ENCODE measurements at regions not wholly inside any gene's neighbourhood (a gene's known extent, or its start where the extent isn't known, plus 50 kb on each side); places are given as distances from the start of the nearest gene placed in this dataset.

DNA sequence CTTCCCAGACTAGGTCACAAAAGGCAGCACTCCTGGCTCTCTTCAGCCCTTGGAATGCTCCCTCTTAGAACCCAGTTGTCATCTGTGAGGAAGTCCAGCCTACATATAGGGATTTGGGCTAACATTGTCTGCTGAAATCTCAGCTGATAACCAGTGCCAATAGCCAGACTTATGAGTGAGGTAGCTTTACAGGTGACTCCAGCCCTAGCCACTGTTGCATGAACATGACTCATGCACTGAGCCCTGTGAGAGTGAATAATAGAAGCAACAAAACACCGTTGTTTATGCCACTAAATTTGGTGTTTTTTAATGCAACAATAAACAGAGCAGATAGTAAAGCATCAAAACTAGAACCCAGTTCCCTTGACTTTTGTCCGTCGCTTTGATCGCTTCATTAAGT is 433.2 kb downstream of the STIM2 start:
- Histone ChIP-seq H3K36me3 (ENCODE audit: control insufficient read depth, insufficient read depth, low read length) (no peaks in the 10 kb centered on the region), H3K27ac (ENCODE audit: low read depth, low read length) (no peak overlapping the region), H3K4me1 (ENCODE audit: control insufficient read depth, insufficient read depth, low read length) (no peaks in the 10 kb centered on the region), H3K9ac (ENCODE audit: low read length) (no peak overlapping the region), H3K27me3 (ENCODE audit: control insufficient read depth, insufficient read depth, low read length) (no peaks in the 10 kb centered on the region), H3K4me3 (ENCODE audit: low read length) (no peak overlapping the region)

DNA sequence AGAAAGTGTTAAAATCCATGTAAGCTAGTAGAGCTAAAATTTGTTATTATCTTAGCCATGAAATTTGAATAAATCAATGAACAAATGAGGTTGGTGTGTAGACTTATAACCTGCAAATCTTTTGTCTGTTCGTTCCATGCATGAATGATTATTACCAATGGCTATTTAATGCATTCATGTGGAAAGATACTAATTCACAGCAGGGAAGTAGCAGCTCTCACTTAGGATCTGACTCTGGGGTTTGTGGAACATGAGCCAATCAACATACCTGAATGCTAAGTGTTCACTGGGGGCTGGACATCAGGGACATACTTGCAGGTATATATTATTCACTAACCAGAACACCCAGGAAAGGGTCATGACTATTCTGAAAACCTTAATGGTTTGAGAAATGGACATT is 444.1 kb downstream of the STIM2 start:
- Histone ChIP-seq H3K9ac (ENCODE audit: low read length) (no peak overlapping the region), H3K4me1 (ENCODE audit: control insufficient read depth, insufficient read depth, low read length) (no peaks in the 10 kb centered on the region), H3K27ac (ENCODE audit: low read depth, low read length) (no peak overlapping the region), H3K36me3 (ENCODE audit: control insufficient read depth, insufficient read depth, low read length) (no peaks in the 10 kb centered on the region), H3K27me3 (ENCODE audit: control insufficient read depth, insufficient read depth, low read length) (no peaks in the 10 kb centered on the region), H3K4me3 (ENCODE audit: low read length) (no peak overlapping the region)

- Histone ChIP-seq H3K4me1 (ENCODE audit: control insufficient read depth, insufficient read depth, low read length) (no peaks in the 10 kb centered on the region), H3K27me3 (ENCODE audit: control insufficient read depth, insufficient read depth, low read length) (no peaks in the 10 kb centered on the region), H3K9ac (ENCODE audit: low read length) (no peak overlapping the region), H3K27ac (ENCODE audit: low read depth, low read length) (no peak overlapping the region), H3K4me3 (ENCODE audit: low read length) (no peak overlapping the region), H3K36me3 (ENCODE audit: control insufficient read depth, insufficient read depth, low read length) (no peaks in the 10 kb centered on the region)
Observed at GRCh38 chr4:27305246-27305645, 444.6 kb downstream of the STIM2 start.

GRCh38 chr4:27308379-27308778 is 447.7 kb downstream of the STIM2 start:
- Histone ChIP-seq H3K9ac (ENCODE audit: low read length) (no peak overlapping the region), H3K4me1 (ENCODE audit: control insufficient read depth, insufficient read depth, low read length) (no peaks in the 10 kb centered on the region), H3K4me3 (ENCODE audit: low read length) (no peak overlapping the region), H3K27ac (ENCODE audit: low read depth, low read length) (no peak overlapping the region), H3K27me3 (ENCODE audit: control insufficient read depth, insufficient read depth, low read length) (no peaks in the 10 kb centered on the region), H3K36me3 (ENCODE audit: control insufficient read depth, insufficient read depth, low read length) (no peaks in the 10 kb centered on the region)

DNA sequence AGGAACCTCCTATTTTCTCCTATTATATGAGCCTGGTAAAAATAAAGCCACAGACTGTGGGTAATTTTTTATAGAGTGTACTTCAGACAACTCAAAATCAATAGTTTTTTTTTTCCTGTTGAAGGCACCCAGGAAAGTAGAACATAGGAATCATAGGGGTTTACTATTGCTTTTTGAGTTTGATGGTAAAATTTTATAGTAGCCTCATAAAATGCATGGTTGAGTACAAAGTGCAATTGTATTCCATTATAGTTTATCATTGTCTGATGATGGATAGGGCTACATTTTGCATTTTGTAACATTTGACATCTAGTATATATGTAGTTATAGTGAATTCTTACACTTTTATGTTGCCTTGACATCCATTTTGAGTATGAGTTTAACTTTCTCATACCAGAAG is 455.0 kb downstream of the STIM2 start:
- H3K27me3 ChIP-seq (ENCODE audit: control insufficient read depth, insufficient read depth, low read length), result no peaks in the 10 kb centered on the region
- H3K27ac ChIP-seq (ENCODE audit: low read depth, low read length), result no peak overlapping the region
- H3K36me3 ChIP-seq (ENCODE audit: control insufficient read depth, insufficient read depth, low read length), result no peaks in the 10 kb centered on the region
- no peak overlapping the region for H3K9ac ChIP-seq (ENCODE audit: low read length)
- no peak overlapping the region for H3K4me3 ChIP-seq (ENCODE audit: low read length)
- no peaks in the 10 kb centered on the region for H3K4me1 ChIP-seq (ENCODE audit: control insufficient read depth, insufficient read depth, low read length)

DNA sequence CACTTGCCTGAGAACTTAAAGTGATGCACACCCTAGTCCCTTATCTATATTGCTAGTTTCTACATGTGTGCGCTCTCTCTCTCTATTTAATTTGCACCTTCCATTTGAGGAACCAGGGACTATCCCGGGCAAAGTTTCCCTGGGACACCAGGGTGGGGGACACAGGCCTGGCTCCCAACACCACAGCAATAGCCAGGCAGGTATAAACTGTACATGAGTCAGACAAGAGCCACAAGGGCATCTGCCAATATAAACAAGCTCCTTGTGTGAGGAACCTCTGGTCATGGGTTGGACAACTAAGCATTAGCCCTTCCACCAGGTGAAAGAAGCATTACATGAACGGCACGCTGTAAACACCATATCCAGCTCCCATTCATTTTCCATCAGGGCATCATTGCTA is 455.5 kb downstream of the STIM2 start:
- H3K4me1 ChIP-seq (ENCODE audit: control insufficient read depth, insufficient read depth, low read length), result no peaks in the 10 kb centered on the region
- H3K27me3 ChIP-seq (ENCODE audit: control insufficient read depth, insufficient read depth, low read length), result no peaks in the 10 kb centered on the region
- H3K9ac ChIP-seq (ENCODE audit: low read length), result no peak overlapping the region
- no peak overlapping the region for H3K27ac ChIP-seq (ENCODE audit: low read depth, low read length)
- no peak overlapping the region for H3K4me3 ChIP-seq (ENCODE audit: low read length)
- H3K36me3 ChIP-seq (ENCODE audit: control insufficient read depth, insufficient read depth, low read length), result no peaks in the 10 kb centered on the region

DNA sequence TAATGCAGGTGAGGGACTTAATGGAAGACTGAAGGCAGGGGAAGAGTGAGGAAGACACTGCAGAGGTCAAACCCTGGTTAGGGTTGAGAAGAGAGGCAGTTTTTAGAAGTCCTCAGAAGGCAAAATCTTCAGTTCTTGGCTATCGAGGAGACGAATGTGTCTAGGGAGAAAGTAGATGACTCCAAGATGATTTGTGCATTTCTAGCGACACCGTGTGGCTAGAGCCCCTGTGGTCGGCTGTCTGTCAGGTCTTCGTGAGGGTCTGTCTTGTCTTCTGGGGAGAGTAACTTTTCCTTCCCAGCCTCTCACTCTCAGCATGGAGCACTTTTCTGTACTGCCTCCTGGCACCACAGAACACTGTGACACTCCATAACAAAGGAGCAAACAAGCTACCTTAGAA is 458.1 kb downstream of the STIM2 start:
- H3K27me3 ChIP-seq (ENCODE audit: control insufficient read depth, insufficient read depth, low read length), result no peaks in the 10 kb centered on the region
- H3K36me3 ChIP-seq (ENCODE audit: control insufficient read depth, insufficient read depth, low read length), result no peaks in the 10 kb centered on the region
- no peak overlapping the region for H3K9ac ChIP-seq (ENCODE audit: low read length)
- H3K4me3 ChIP-seq (ENCODE audit: low read length), result no peak overlapping the region
- no peak overlapping the region for H3K27ac ChIP-seq (ENCODE audit: low read depth, low read length)
- no peaks in the 10 kb centered on the region for H3K4me1 ChIP-seq (ENCODE audit: control insufficient read depth, insufficient read depth, low read length)

GRCh38 chr4:27326991-27327390 is 466.4 kb downstream of the STIM2 start:
- Histone ChIP-seq H3K27me3 (ENCODE audit: control insufficient read depth, insufficient read depth, low read length) (no peaks in the 10 kb centered on the region), H3K9ac (ENCODE audit: low read length) (no peak overlapping the region), H3K36me3 (ENCODE audit: control insufficient read depth, insufficient read depth, low read length) (no peaks in the 10 kb centered on the region), H3K27ac (ENCODE audit: low read depth, low read length) (no peak overlapping the region), H3K4me1 (ENCODE audit: control insufficient read depth, insufficient read depth, low read length) (no peaks in the 10 kb centered on the region), H3K4me3 (ENCODE audit: low read length) (no peak overlapping the region)

DNA sequence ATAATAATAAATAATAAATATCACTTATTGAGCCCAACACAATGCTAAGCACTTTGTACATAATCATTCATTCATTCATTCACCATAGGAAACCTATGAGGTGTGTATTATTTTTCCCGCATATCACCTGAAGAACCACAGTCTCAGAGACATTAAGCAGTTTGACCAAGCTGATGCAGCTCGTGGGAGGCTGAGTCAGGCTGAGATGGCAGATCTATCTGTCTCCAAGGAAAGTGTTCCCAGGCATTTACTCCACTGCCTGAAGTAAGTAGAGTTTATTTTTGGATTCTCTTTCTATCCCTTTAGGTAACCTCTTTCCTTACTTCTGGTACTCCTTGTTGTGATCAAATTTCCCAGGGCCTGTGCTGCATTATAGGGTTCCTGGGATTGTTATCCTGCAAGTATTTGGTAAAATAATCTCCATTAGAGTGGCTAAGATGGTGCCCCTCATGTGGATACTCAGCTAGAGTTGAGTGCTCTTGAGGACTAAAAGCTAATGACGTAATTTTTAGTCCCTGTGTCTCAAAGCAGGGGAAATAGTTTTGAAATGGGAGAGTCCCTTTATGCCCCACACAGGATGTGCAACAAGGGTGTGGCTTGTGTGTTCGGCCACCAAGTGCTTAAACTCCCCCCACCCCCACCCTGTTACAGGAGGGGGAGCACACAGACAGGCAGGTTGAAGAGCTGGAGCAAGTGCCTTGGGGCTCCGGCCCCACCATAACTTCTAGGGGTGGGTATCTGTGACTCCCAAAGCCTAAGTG is 467.0 kb downstream of the STIM2 start:
- Histone ChIP-seq H3K36me3 (ENCODE audit: control insufficient read depth, insufficient read depth, low read length) (no peaks in the 10 kb centered on the region), H3K9ac (ENCODE audit: low read length) (no peak overlapping the region), H3K27me3 (ENCODE audit: control insufficient read depth, insufficient read depth, low read length) (no peaks in the 10 kb centered on the region), H3K27ac (ENCODE audit: low read depth, low read length) (no peak overlapping the region), H3K4me1 (ENCODE audit: control insufficient read depth, insufficient read depth, low read length) (no peaks in the 10 kb centered on the region), H3K4me3 (ENCODE audit: low read length) (no peak overlapping the region)

DNA sequence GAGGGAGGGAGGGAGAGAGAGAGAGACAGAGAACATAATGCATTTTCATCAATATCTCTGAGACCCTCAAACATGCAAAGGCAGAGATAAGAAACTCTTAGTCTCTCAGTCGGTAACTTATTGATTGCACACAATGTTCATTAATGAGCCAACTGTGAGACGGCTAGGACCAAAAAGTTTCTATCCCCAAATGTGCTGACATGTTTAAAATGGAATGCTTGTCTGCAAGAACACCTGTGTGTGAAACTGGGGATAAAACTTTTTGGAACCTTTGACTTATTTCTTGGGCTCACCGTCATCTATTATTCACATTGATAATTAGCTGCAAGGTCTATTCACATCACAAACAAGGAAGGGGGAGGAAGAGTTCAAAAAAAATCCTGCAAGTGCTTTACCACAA is 477.9 kb downstream of the STIM2 start:
- H3K4me3 ChIP-seq (ENCODE audit: low read length), result no peak overlapping the region
- no peaks in the 10 kb centered on the region for H3K4me1 ChIP-seq (ENCODE audit: control insufficient read depth, insufficient read depth, low read length)
- H3K27ac ChIP-seq (ENCODE audit: low read depth, low read length), result no peak overlapping the region
- no peaks in the 10 kb centered on the region for H3K36me3 ChIP-seq (ENCODE audit: control insufficient read depth, insufficient read depth, low read length)
- no peaks in the 10 kb centered on the region for H3K27me3 ChIP-seq (ENCODE audit: control insufficient read depth, insufficient read depth, low read length)
- H3K9ac ChIP-seq (ENCODE audit: low read length), result no peak overlapping the region

- no peaks in the 10 kb centered on the region for H3K36me3 ChIP-seq (ENCODE audit: control insufficient read depth, insufficient read depth, low read length)
- no peak overlapping the region for H3K9ac ChIP-seq (ENCODE audit: low read length)
- no peaks in the 10 kb centered on the region for H3K27me3 ChIP-seq (ENCODE audit: control insufficient read depth, insufficient read depth, low read length)
- no peak overlapping the region for H3K27ac ChIP-seq (ENCODE audit: low read depth, low read length)
- H3K4me3 ChIP-seq (ENCODE audit: low read length), result no peak overlapping the region
- no peaks in the 10 kb centered on the region for H3K4me1 ChIP-seq (ENCODE audit: control insufficient read depth, insufficient read depth, low read length)
Observed at GRCh38 chr4:27343411-27343810, 482.8 kb downstream of the STIM2 start.

DNA sequence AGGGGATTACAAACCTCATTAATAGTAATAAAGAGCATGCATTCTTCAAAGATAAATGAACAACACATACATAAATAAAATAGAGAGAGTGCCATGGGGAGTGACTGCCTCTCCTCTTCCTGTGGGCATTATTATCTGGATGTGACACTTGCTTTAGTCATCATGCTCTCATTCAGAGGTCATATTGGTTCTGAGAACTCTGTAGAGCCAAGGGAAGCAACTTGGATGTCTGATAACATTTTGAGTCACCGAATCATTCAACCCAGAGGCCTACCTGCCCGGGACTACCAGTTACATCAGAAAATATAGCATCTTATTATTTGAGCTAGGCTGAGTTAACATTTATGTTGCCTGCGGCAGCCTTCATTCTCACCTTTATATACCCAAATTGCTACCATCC is 489.5 kb downstream of the STIM2 start:
- Histone ChIP-seq H3K36me3 (ENCODE audit: control insufficient read depth, insufficient read depth, low read length) (no peaks in the 10 kb centered on the region), H3K4me1 (ENCODE audit: control insufficient read depth, insufficient read depth, low read length) (no peaks in the 10 kb centered on the region), H3K9ac (ENCODE audit: low read length) (no peak overlapping the region), H3K27me3 (ENCODE audit: control insufficient read depth, insufficient read depth, low read length) (no peaks in the 10 kb centered on the region), H3K27ac (ENCODE audit: low read depth, low read length) (no peak overlapping the region), H3K4me3 (ENCODE audit: low read length) (no peak overlapping the region)

DNA sequence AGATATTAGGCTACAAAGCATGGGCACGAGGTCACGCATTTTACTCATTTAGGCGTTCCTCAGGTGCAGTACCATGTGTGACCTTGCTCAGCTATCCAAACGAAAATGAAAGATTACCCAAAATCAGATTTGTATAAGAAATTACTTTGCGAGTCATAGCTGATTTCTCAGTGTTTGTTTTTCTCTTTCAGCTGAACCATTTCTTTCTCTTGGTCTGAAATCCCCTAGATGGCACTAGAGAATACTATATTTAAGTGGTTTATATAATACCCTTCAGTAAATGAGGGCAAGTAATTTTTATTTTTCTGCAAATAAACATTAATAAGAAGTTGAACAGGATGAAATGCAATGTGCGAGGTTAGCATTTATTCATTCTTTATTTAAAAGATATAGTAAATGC is 496.6 kb downstream of the STIM2 start:
- Histone ChIP-seq H3K4me3 (ENCODE audit: low read length) (no peak overlapping the region), H3K9ac (ENCODE audit: low read length) (no peak overlapping the region), H3K4me1 (ENCODE audit: control insufficient read depth, insufficient read depth, low read length) (peaks cover 8% of the 10 kb centered on the region), H3K27me3 (ENCODE audit: control insufficient read depth, insufficient read depth, low read length) (no peaks in the 10 kb centered on the region), H3K27ac (ENCODE audit: low read depth, low read length) (no peak overlapping the region), H3K36me3 (ENCODE audit: control insufficient read depth, insufficient read depth, low read length) (no peaks in the 10 kb centered on the region)
